Right lobe of liver (tissue), 6 donors: ENCODE measurements at regions not wholly inside any gene's neighbourhood (a gene's known extent, or its start where the extent isn't known, plus 50 kb on each side); places are given as distances from the start of the nearest gene placed in this dataset.

Experiments used
- ATAC-seq, 4 donors: fragments of 200-7000 bp; cut with Tn5 transposase; one replicate each; pipeline ENCODE4 v1.9.1; 2020; ENCODE audit warnings: mild to moderate bottlenecking in 4 of 4, moderate library complexity in 4 of 4
- DNase-seq, 3 donors: peaks; one replicate each; pipeline ENCODE4 v3.0.0-alpha.2; 2020
- H3K27ac ChIP-seq, 3 donors: fragments of 200-600 bp; one replicate each; pipeline ENCODE4 v1.8.0; 2022
- H3K27me3 ChIP-seq, 2 donors: fragments of 200-600 bp; one replicate each; pipeline ENCODE4 v1.8.0; 2022
- H3K36me3 ChIP-seq, 4 donors: fragments of 200-600 bp; sonication (generic) in 1 of 4; one replicate each; pipeline versions ENCODE4 v1.5.1 to v1.8.0; 2017 to 2022; ENCODE audit warnings: control low read depth in 1 of 4
- H3K4me1 ChIP-seq, 4 donors: fragments of 200-600 bp; sonication (generic) in 1 of 4; one replicate each; pipeline versions ENCODE4 v1.5.1 to v1.8.0; 2017 to 2022; ENCODE audit warnings: control low read depth in 1 of 4
- H3K4me3 ChIP-seq, 3 donors: fragments of 200-600 bp; one replicate each; pipeline ENCODE4 v1.8.0; 2022
- H3K9me3 ChIP-seq, 4 donors: fragments of 200-600 bp; sonication (generic) in 1 of 4; one replicate each; pipeline versions ENCODE4 v1.5.1 to v1.8.0; 2017 to 2022; ENCODE audit warnings: control low read depth in 1 of 4
- POLR2A ChIP-seq: fragments of 450-650 bp; IDR thresholded peaks from one replicate; pipeline ENCODE4 v1.6.1; 2017; ENCODE audit warnings: antibody characterized with exemption, mild to moderate bottlenecking
- WGBS: methylation state at CpG from one replicate; pipeline ENCODE4 v1.1.6; 2018; ENCODE audit warnings: low coverage, low lambda C conversion rate; ENCODE audit not compliant: insufficient coverage; ENCODE audit errors: missing lambda C conversion rate; 5-methylcytosine and 5-hydroxymethylcytosine counted together
- intact Hi-C, 2 donors: fragments of 100-400 bp; cut with DNase I; formaldehyde crosslinking; loops; one replicate each; pipeline versions ENCODE4 v1.11.2 to v1.14.1; 2022
- TF ChIP-seq, protein P1 (sequence below), 4 donors: fragments of 200-600 bp in 3 of 4; fragments of 450-650 bp in 1 of 4; IDR thresholded peaks; one replicate each; pipeline versions ENCODE4 v1.5.1 to v1.8.0; 2016 to 2022; ENCODE audit warnings: antibody characterized with exemption in 4 of 4, mild to moderate bottlenecking in 2 of 4
- donor health status: DM: no; HTN: yes; CAD: no.
- donor health status: DM: no; HTN: no; CAD: no.
- donor health status: DM: no; HTN: no; CAD: no.
- donor health status: DM: no; HTN: yes; CAD: no.
- donor health status: DM: no; HTN: yes; CAD: no.

DNA sequence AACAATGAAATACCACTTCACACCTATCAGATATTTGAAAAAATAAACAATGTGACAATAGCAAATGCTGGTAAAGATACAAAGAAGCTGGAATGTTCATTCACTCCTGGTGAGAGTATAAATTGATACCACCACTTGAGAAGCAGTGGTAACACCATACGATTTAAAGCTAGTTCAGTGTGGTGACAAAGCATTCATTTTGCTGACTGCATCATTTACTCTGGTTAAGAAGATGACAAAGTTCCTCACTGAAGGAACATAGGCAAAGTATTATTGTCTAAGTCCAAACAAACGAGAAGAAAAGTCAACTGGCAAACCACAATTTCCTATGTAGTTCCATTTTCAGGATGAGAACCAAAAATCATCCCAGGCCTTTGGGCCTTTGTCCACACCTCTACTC, 102.5 kb downstream of the GEMIN8 start:
- 54% methylated on average over 2 of the region's 2 CpGs for WGBS
- intact Hi-C loops, result no loop called here
- Histone ChIP-seq H3K36me3 (no peaks in the 10 kb centered on the region), H3K4me1 (no peaks in the 10 kb centered on the region), H3K27me3 (no peaks in the 10 kb centered on the region), H3K4me3 (no peak overlapping the region), H3K9me3 (no peaks in the 10 kb centered on the region), H3K27ac (no peak overlapping the region)
- DNase-seq (no peak), ATAC-seq (no peak)
- TF ChIP-seq POLR2A, result no peak
- TF ChIP-seq, protein P1, sequence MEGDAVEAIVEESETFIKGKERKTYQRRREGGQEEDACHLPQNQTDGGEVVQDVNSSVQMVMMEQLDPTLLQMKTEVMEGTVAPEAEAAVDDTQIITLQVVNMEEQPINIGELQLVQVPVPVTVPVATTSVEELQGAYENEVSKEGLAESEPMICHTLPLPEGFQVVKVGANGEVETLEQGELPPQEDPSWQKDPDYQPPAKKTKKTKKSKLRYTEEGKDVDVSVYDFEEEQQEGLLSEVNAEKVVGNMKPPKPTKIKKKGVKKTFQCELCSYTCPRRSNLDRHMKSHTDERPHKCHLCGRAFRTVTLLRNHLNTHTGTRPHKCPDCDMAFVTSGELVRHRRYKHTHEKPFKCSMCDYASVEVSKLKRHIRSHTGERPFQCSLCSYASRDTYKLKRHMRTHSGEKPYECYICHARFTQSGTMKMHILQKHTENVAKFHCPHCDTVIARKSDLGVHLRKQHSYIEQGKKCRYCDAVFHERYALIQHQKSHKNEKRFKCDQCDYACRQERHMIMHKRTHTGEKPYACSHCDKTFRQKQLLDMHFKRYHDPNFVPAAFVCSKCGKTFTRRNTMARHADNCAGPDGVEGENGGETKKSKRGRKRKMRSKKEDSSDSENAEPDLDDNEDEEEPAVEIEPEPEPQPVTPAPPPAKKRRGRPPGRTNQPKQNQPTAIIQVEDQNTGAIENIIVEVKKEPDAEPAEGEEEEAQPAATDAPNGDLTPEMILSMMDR (IDR thresholded peaks at IDR 0.05), result no peak

DNA sequence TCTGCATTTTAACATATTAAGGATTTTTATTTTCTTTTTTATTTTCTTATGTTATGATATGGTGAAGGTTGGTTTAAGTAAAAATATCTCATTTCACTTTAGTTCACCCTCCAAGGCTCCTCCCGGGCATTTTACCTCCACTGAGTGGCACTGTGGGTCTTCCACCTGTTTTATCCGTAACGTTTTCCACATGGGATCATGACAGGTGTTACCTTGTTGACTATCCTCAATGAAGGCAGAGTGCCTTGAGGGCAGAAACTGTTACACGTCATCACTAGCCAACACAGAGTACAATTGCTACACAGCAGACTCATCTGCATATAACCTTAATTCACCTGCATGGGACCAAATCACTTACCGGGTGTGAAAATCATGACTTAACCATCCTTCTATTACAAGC, 105.8 kb downstream of the GEMIN8 start:
- DNase-seq (no peak), ATAC-seq (no peak)
- 52% methylated on average over 5 of the region's 5 CpGs for WGBS
- Histone ChIP-seq H3K9me3 (no peaks in the 10 kb centered on the region), H3K4me1 (no peaks in the 10 kb centered on the region), H3K27me3 (no peaks in the 10 kb centered on the region), H3K4me3 (no peak overlapping the region), H3K36me3 (no peaks in the 10 kb centered on the region), H3K27ac (no peak overlapping the region)
- intact Hi-C loops, result no loop called here
- no peak for TF ChIP-seq POLR2A
- TF ChIP-seq, protein P1 (IDR thresholded peaks at IDR 0.05), result no peak

GRCh38 chrX:13923289-13923688, 106.4 kb upstream of the GPM6B start:
- H3K36me3 ChIP-seq, result no peaks in the 10 kb centered on the region
- TF ChIP-seq POLR2A, result no peak
- TF ChIP-seq, protein P1 (IDR thresholded peaks at IDR 0.05), result no peak
- WGBS, result 50% methylated on average over 2 of the region's 2 CpGs

GRCh38 chrX:13917507-13917906, 100.6 kb upstream of the GPM6B start:
- 31% methylated on average over 2 of the region's 2 CpGs for WGBS
- Histone ChIP-seq H3K4me1 (no peaks in the 10 kb centered on the region), H3K36me3 (no peaks in the 10 kb centered on the region), H3K27ac (no peak overlapping the region), H3K4me3 (no peak overlapping the region), H3K27me3 (no peaks in the 10 kb centered on the region), H3K9me3 (no peaks in the 10 kb centered on the region)
- intact Hi-C loops, result no loop called here
- ATAC-seq (no peak), DNase-seq (no peak)
- no peak for TF ChIP-seq POLR2A
- TF ChIP-seq, protein P1 (IDR thresholded peaks at IDR 0.05), result no peak

More at GRCh38 chrX:13923289-13923688, 106.4 kb upstream of the GPM6B start:
- H3K4me3 ChIP-seq, result no peak overlapping the region
- no peak overlapping the region for H3K27ac ChIP-seq
- no peak for ATAC-seq
- H3K27me3 ChIP-seq, result no peaks in the 10 kb centered on the region
- H3K9me3 ChIP-seq, result no peaks in the 10 kb centered on the region
- no peak for DNase-seq
- intact Hi-C loops, result no loop called here
- no peaks in the 10 kb centered on the region for H3K4me1 ChIP-seq

- TF ChIP-seq, protein P1 (IDR thresholded peaks at IDR 0.05), result no peak
- no peak for TF ChIP-seq POLR2A
Measured at GRCh38 chrX:13911586-13911985, 94.7 kb upstream of the GPM6B start.

More at GRCh38 chrX:13911586-13911985, 94.7 kb upstream of the GPM6B start:
- 29% methylated on average over 1 of the region's 1 CpG for WGBS
- Histone ChIP-seq H3K4me3 (no peak overlapping the region), H3K36me3 (no peaks in the 10 kb centered on the region), H3K9me3 (no peaks in the 10 kb centered on the region), H3K4me1 (no peaks in the 10 kb centered on the region), H3K27ac (no peak overlapping the region), H3K27me3 (no peaks in the 10 kb centered on the region)
- intact Hi-C loops, result no loop called here
- DNase-seq (no peak), ATAC-seq (no peak)
